ENCODE measurements at regions not wholly inside any gene's neighbourhood (a gene's known extent, or its start where the extent isn't known, plus 50 kb on each side); places are given as distances from the start of the nearest gene placed in this dataset.

DNA sequence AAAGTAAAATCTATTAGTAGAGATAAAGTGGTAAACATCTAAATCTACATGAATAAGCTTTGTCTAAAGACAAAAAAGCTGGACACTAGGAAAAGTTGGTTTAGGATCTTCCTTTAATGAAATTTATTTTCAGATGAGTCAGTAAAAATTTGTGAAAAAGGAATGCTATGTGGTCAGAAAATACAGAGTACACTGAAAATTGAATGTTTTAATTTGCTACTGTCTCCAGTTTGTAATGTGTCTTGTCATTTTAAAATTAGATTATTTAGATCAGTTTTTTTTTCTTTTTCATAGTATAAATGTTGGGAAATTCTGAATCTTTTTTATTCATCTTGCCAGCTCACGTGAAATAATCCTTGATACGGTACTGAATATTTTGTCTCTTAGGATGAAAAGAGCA lies 56.9 kb downstream of the SLITRK6 start:
- Histone ChIP-seq H3K27ac (no peak overlapping the region), H3K9me3 (no peaks in the 10 kb centered on the region), H3K27me3 (no peaks in the 10 kb centered on the region), H3K4me1 (no peaks in the 10 kb centered on the region), H3K36me3 (no peaks in the 10 kb centered on the region), H3K4me3 (no peak overlapping the region)
- DNase-seq (no peak), ATAC-seq (no peak)
- intact Hi-C loops (cut with DNase I) = no loop called here
- 0 to 95% methylated on average over 2 of the region's 2 CpGs for WGBS, 2 donors
- TF ChIP-seq, protein P1, sequence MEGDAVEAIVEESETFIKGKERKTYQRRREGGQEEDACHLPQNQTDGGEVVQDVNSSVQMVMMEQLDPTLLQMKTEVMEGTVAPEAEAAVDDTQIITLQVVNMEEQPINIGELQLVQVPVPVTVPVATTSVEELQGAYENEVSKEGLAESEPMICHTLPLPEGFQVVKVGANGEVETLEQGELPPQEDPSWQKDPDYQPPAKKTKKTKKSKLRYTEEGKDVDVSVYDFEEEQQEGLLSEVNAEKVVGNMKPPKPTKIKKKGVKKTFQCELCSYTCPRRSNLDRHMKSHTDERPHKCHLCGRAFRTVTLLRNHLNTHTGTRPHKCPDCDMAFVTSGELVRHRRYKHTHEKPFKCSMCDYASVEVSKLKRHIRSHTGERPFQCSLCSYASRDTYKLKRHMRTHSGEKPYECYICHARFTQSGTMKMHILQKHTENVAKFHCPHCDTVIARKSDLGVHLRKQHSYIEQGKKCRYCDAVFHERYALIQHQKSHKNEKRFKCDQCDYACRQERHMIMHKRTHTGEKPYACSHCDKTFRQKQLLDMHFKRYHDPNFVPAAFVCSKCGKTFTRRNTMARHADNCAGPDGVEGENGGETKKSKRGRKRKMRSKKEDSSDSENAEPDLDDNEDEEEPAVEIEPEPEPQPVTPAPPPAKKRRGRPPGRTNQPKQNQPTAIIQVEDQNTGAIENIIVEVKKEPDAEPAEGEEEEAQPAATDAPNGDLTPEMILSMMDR (IDR thresholded peaks at IDR 0.05) = no peak

DNA sequence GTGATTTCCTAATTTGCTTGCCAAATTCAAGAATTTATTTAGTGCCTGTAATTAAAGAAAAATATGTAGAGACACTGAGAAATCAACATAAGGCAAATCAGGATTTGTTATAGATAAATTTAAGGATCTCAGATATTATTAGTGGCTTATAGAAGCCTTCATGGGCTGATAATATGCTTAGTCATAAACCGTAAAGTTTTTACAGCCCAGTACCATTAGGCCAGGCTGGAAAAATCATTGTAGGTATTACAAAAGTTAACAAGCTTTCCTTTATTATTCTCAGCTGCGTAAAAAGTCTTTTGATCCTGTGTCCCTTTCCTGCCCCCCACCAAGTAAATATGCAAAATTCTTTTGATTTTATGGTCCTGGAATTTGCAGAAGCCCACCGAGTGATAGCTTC lies 58.2 kb downstream of the SLITRK6 start:
- no peak for DNase-seq

DNA sequence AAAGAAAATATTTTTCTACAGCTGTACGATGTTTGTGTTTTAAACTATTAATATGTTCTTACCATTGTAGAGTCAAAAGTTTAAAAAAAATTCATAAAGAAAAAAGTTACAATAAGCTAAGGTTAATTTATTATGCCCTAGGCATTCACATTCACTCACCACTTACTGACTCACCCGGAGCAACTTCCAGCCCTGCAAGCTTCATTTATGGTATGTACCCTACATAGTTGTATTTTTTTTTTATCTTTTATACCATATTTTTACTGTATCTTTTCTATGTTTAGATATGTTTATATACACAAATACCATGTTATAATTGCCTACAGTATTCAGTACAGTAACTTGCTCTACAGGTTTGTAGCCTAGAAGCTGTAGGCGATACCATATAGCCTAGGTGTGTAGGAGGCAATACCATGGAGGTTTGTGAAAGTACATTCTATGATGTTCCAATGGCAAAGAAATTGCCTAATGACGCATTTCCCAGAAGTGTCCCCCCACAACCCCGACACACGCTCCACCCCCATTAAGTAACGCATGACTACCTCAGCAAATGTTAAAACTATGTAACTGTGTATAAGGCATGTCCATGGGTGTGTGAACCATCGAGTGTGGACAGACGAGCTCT lies 60.4 kb downstream of the SLITRK6 start:
- 74 to 86% methylated on average over 9 of the region's 9 CpGs for WGBS, 2 donors

More for the DNA sequence above, 58.2 kb downstream of the SLITRK6 start:
- 81 to 86% methylated on average over 3 of the region's 3 CpGs for WGBS, 2 donors
- Histone ChIP-seq H3K27ac (no peak overlapping the region), H3K4me3 (no peak overlapping the region), H3K27me3 (no peaks in the 10 kb centered on the region), H3K9me3 (no peaks in the 10 kb centered on the region), H3K36me3 (no peaks in the 10 kb centered on the region), H3K4me1 (no peaks in the 10 kb centered on the region)
- intact Hi-C loops (cut with DNase I) = no loop called here
- TF ChIP-seq, protein P1 (IDR thresholded peaks at IDR 0.05) = no peak
- ATAC-seq = no peak

DNA sequence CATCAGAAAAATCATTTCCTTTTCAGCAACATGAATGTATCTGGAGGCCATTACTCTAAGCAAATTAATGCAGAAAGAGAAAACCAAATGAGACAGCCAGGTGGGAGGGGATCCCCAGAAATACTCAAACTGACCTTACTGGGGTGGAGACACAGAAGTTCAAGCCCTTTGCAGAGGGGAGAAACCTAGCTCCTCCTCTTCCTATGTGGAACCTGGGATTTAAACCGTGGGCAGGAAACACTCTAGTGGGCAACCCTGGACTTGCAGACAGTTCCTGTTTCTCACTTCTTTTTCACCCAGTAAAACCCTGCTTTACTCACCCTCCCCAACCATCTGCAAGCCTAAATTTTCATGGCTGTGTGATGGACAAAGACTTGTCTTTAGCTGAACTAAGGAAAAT lies 61.3 kb downstream of the SLITRK6 start:
- intact Hi-C loops (cut with DNase I) = no loop called here
- Histone ChIP-seq H3K4me3 (no peak overlapping the region), H3K4me1 (no peaks in the 10 kb centered on the region), H3K27ac (no peak overlapping the region), H3K36me3 (no peaks in the 10 kb centered on the region), H3K9me3 (no peaks in the 10 kb centered on the region), H3K27me3 (no peaks in the 10 kb centered on the region)
- TF ChIP-seq, protein P1 (IDR thresholded peaks at IDR 0.05) = no peak
- 68 to 79% methylated on average over 1 of the region's 1 CpG for WGBS, 2 donors
- DNase-seq = no peak
- ATAC-seq = no peak

More for the DNA sequence above, 60.4 kb downstream of the SLITRK6 start:
- no peaks in the 10 kb centered on the region for H3K36me3 ChIP-seq
- H3K4me3 ChIP-seq = no peak overlapping the region
- H3K9me3 ChIP-seq = no peaks in the 10 kb centered on the region
- H3K27me3 ChIP-seq = no peaks in the 10 kb centered on the region
- intact Hi-C loops (cut with DNase I) = no loop called here
- H3K27ac ChIP-seq = no peak overlapping the region
- TF ChIP-seq, protein P1 (IDR thresholded peaks at IDR 0.05) = no peak
- ATAC-seq (no peak), DNase-seq (no peak)
- no peaks in the 10 kb centered on the region for H3K4me1 ChIP-seq
